ENCODE measurements at regions not wholly inside any gene's neighbourhood (a gene's known extent, or its start where the extent isn't known, plus 50 kb on each side); places are given as distances from the start of the nearest gene placed in this dataset.
"Not testable (repeated sequence)": the region's sequence is repeated elsewhere in the genome, so short reads cannot be mapped to it uniquely, and the experiment has no call there.

- DNase-seq (ENCODE audit: low spot score): not testable (repeated sequence)
These were observed 85.6 kb upstream of the CRYM start for GRCh38 chr16:21363550-21364223.

GRCh38 chr16:21361612-21362227 is 83.6 kb upstream of the CRYM start:
- DNase-seq (ENCODE audit: low spot score): not testable (repeated sequence)

- not testable (repeated sequence) for DNase-seq (ENCODE audit: low spot score)
These were observed 83.0 kb upstream of the CRYM start for GRCh38 chr16:21361045-21361444.

DNA sequence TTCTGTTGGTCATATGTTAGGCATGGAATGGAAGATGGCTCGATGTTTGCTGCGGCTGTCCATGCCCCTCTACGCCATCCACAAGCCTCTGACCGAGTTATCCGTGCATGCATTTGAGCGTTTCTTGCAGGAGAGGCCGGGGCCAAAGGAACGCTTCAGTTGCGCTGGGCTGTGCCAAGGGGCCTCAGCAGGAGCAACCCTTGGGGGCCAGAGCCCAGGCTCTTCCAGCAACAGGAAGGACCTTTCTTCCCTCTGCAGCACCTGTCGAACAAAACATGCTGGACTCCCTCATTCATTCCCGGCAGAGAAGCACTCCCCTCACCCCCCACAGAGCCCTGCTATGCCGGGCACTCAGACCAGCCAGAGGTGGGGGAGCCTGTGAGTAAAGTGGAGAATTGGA is 81.4 kb upstream of the CRYM start:
- not testable (repeated sequence) for DNase-seq (ENCODE audit: low spot score)

GRCh38 chr16:21358261-21358795 is 80.2 kb upstream of the CRYM start:
- not testable (repeated sequence) for DNase-seq (ENCODE audit: low spot score)

- DNase-seq (ENCODE audit: low spot score): not testable (repeated sequence)
These were observed 78.2 kb upstream of the CRYM start for GRCh38 chr16:21356308-21356707.

GRCh38 chr16:21351433-21351832 is 73.3 kb upstream of the CRYM start:
- DNase-seq (ENCODE audit: low spot score): not testable (repeated sequence)

DNA sequence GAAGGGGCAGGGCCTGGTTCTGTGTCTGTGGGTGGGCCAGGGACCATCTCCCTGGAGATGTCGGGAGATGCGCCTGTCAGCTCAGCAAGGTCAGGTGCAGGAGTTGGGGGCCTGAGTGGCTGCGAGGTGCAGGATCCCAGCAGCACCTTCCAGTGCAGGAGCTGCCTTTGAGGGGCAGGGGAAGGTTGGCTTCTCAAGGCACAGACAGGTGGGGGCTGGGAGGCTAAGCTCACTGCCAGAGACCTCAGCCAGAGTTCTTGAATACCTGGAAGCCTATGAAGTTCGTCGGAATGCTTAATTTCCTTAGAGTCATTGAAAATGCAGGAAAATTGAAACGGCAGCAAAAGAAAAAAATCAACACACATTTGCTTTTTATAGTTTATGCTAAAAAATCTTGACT is 72.8 kb upstream of the CRYM start:
- not testable (repeated sequence) for DNase-seq (ENCODE audit: low spot score)

DNA sequence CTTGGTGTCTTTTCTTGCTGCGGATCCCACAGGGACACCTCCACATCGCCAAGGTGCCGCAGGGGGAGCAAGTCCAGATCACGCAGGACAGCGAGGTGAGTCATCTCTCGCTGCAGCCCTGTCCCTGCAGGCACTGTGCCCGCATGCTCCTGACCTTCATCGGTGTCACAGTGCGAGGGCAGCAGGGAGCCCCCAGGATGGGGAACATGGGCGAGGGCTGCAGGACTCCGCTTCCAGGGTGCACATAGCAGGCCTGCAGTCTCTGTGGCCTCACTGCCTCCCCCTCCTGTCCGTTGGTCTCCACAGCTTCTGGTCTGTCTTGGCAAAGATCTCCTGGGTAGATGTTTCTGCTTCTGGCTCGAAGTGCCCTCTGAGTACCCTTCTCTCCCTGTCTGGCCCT is 71.2 kb upstream of the CRYM start:
- DNase-seq (ENCODE audit: low spot score): not testable (repeated sequence)

GRCh38 chr16:21348815-21349214 is 70.7 kb upstream of the CRYM start:
- DNase-seq (ENCODE audit: low spot score): not testable (repeated sequence)

DNA sequence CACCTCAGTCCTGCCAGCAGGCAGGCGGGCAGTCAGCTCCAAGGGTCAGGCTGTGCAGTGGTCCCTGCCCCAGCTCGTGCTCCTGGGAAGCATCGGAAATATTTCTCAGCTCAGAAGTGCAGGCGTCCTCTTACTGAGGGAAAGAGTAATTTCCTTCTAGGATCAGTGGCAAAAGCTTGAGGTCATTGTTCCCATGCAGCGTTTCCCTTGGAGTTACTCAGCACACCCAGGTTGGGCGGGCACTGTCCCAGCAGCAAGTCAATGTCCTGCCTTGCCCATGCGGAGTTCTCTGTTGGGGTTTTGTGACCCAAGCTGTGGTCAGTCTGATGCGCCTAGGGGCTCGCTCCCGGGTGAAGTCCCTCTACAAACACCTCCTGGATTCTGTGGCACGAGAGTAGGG is 69.4 kb upstream of the CRYM start:
- DNase-seq (ENCODE audit: low spot score): not testable (repeated sequence)

DNA sequence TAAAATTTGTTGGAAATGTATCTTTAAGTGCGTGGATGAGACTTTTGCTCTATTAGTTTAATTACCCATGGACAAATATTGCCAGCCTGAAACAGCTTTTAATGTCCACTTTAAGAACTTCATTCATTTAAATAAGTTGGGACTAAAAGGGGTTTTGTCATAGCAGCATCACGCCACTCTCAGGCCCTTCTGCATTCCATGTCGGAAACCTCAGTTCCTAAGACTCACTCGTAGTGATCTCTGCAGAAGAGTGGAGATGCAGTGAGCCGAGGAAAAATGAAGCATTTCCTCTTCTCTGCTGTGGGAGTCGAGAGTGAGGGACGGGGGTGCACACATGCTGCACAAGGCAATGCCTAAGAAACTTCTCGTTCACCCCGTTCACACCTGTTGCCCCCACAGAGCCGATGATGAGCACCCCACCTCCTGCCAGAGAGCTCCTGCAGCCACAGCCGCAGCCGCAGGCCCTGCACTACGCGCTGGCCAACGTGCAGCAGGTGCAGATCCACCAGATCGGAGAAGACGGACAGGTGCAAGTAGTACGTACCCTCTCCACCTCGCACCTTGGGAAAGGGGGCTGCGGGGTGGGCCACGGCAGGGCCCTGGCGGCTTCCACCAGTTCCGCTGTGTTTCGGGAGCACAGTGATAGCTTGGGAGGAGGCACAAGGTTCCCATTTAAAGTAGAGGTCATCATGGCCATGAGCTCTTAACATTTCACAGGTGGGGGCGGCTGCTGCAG is 68.8 kb upstream of the CRYM start:
- not testable (repeated sequence) for DNase-seq (ENCODE audit: low spot score)

DNA sequence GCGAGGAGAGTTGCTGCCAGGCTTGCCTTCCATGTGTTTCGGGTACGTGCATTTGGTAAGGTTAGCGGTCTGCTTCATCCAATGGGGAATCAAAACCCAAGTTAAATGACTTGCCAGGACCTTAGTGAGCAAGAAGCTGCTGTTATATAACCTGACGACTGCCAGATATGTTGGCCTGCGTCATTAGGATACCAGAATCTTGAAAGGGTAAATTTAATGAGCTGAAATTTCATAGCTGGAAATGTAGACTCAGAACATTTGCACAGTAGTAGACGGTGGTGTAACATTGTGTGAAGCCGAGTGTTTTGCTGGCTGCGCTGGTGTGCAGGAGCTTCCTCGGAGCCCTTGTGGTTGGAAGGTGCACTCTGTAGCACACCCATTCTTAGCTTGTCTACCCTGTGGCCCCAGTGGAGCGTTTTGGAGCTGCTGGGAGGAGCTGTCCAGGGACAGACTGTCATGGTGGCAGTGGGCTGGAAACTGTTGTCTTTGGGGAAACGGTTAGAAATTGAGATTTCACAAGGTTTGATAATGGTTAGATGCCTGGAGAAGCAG is 66.3 kb upstream of the CRYM start:
- not testable (repeated sequence) for DNase-seq (ENCODE audit: low spot score)

DNA sequence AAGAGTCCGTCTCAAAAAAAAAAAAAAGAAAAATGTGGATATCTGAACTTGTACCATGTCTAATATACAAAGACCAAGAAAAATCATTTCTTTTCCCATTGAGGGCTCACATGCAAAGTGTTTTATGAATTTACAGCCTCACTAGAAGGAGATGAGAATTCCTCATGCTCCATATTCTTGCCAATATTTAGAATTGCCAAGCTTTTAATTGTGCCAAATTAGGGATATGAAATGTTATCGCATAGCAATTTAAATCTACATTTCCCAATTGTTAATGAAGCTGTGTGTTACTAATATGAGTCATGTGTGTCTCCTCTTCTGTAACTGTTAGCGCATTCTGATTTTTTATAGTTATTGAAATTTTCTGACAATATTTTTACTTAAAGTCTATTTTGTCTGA is 63.0 kb upstream of the CRYM start:
- no peak for DNase-seq (ENCODE audit: low spot score)

GRCh38 chr16:21339941-21340340 is 61.9 kb upstream of the CRYM start:
- DNase-seq (ENCODE audit: low spot score): no peak

DNA sequence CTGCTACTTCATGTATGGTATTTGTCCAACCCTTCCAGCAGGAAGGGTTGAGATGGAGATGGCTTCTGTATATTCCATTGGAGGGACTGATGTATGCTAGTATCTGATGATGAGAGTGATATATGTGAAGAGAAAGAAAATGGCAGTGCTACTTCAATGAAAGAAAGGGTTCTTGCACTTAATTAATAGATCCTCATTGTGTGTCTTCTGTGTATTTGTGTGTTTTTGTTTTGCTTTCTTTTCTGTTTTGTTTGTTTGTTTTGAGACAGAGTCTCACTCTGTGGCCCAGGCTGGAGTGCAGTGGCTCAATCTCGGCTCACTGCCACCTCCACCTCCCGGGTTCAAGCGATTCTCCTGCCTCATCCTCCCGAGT is 61.2 kb upstream of the CRYM start:
- DNase-seq (ENCODE audit: low spot score): no peak

GRCh38 chr16:21338537-21339268 is 60.6 kb upstream of the CRYM start:
- DNase-seq (ENCODE audit: low spot score): no peak

DNA sequence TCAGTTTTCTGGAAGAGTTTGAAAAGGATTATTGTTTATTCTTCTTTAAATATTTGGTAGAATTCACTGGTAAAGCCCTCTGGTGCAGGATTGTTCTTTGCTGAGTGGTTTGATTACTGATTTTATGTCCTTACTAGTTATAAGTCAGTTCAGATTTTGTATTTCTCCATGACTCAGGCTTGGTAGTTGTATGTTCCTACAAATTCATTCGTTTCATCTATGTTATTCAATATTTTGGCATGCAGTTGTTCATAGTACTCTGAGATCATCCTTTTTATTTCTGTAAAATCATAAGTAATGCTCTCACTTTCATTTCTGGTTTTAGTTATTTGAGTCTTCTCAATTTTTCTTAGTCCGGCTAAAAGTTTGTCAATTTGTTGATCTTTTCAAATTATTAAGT is 58.1 kb upstream of the CRYM start:
- DNase-seq (ENCODE audit: low spot score): no peak

- DNase-seq (ENCODE audit: low spot score): not testable (repeated sequence)
These were observed 56.4 kb upstream of the CRYM start for GRCh38 chr16:21334188-21335146.

DNA sequence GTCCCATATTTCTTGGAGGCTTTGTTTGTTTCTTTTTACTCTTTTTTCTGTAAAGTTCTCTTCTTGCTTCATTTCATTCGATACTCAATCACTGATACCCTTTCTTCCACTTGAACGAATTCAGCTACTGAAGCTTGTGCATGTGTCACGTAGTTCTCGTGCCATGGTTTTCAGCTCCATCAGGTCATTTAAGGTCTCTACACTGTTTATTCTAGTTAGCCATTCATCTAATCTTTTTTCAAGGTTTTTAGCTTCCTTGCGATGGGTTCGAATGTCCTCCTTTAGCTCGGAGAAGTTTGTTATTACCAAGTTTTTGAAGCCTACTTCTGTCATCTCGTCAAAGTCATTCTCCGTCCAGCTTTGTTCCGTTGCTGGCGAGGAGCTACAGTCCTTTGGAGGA is 55.6 kb upstream of the CRYM start:
- not testable (repeated sequence) for DNase-seq (ENCODE audit: low spot score)
